ENCODE measurements at regions not wholly inside any gene's neighbourhood (a gene's known extent, or its start where the extent isn't known, plus 50 kb on each side); places are given as distances from the start of the nearest gene placed in this dataset.
"Not testable (repeated sequence)": the region's sequence is repeated elsewhere in the genome, so short reads cannot be mapped to it uniquely, and the experiment has no call there.

DNA sequence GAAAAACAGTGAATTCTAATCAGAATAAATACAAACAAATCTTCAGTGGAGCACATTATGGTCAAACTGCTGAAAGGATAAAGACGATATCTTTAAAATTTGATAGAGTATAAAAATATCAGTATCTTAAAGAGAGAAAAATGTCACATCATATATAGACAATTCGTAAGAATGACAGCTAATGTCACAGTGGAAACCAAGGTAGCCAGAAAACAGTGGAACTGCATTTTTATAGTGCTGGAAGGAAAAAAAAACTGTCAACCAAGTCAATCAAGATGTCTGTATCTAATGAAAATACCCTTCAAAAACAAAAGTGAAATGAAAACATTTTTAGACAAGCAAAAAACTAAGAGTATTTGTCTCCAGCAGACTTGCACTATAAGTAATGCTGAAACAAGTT is 73.4 kb upstream of the HMGXB4 start:
- DNase-seq (ENCODE audit: low read depth): no peak

DNA sequence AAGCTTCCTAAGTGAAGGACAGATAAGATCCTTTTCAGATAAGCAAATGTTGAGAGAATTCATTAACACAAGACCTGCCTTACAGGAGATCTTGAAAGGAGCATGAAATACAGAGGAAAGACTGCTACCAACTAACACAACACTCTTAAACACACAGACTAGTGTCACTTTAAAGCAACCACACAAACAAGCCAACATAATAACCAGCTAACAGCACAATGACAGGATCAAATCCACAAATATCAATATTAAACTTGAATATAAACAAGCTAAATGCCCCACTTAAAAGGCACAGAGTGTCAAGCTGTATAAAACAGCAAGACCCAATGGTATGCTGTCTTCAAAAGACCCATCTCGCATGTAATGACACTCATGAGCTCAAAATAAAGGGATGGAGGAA is 70.8 kb upstream of the HMGXB4 start:
- DNase-seq (ENCODE audit: low read depth): no peak

- DNase-seq (ENCODE audit: low read depth): not testable (repeated sequence)
These were observed 68.4 kb upstream of the HMGXB4 start for GRCh38 chr22:35188930-35189329.

- DNase-seq (ENCODE audit: low read depth): no peak
These were observed 67.7 kb upstream of the HMGXB4 start for GRCh38 chr22:35189559-35189958.

- DNase-seq (ENCODE audit: low read depth): peak; percentile 26
These were observed 65.9 kb upstream of the HMGXB4 start for GRCh38 chr22:35191412-35191811.

- DNase-seq (ENCODE audit: low read depth): no peak
These were observed 65.0 kb upstream of the HMGXB4 start for GRCh38 chr22:35192129-35192918.

DNA sequence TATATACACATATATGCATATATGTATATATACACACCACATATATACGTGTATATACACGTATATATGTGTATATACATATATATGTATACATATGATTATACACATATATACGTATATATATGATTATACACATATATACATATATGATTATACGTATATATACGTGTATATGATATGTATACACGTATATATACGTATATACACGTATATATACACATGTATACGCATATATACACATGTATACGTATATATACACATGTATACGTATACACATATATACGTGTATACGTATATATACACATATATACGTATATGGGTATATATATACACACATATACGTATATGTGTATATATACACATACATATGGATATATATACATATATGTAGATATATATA is 62.1 kb upstream of the HMGXB4 start:
- DNase-seq (ENCODE audit: low read depth): no peak

DNA sequence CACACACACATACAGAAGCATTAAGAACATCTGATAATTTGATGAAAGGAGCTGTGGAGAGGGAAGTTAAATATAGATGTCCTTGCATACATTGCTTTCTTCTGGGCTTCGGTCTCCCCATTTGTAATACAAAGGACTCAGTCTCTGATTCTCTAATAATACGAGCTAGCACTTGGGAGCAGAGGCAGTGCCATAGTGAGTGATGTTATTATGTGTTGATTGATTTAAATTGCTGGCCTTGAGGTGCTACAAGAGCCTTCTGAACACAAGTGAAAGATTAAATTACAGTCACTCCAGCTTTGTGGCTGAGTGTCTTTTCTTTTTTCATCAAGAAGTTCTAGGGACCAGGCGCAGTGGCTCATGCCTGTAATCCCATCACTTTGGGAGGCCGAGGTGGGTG is 61.5 kb upstream of the HMGXB4 start:
- DNase-seq (ENCODE audit: low read depth): no peak

DNA sequence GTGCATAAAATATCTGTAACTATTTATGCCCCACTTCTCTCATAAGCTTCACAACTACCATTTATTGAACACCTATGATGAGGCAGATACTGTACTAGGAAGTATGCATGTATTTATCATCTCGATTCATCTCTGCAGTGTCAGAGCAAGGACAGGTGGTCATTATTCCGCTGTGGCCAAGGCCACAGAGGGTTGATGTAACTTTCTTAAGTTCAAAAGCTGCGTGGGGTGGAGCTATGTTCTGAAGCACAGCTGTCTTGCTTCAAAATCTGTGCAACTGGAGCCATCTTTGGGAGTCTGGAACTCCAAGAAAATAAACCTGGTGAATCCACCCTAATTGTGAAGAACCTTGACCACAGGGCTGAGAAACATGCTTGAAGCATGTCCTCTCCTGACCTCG is 60.2 kb upstream of the HMGXB4 start:
- DNase-seq (ENCODE audit: low read depth): no peak

DNA sequence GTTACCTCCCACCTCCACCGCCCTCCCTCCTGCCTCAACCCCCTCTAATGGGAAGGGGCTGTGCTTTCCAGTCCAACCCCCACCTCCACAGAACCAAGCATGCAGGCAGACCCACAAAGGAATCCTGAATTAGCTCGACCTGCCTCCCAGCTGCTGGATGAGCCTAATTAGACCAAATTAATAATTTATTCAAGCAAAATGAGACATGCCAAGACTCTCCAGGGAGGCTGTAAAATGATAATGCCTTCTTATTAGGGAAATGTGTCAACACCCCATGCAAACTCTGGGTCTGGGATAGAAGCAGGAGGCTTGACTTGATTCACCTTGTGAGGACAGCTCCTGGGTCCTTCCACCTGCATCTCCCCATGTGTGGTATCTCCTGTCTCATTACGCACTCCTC is 59.4 kb upstream of the HMGXB4 start:
- DNase-seq (ENCODE audit: low read depth): no peak

DNA sequence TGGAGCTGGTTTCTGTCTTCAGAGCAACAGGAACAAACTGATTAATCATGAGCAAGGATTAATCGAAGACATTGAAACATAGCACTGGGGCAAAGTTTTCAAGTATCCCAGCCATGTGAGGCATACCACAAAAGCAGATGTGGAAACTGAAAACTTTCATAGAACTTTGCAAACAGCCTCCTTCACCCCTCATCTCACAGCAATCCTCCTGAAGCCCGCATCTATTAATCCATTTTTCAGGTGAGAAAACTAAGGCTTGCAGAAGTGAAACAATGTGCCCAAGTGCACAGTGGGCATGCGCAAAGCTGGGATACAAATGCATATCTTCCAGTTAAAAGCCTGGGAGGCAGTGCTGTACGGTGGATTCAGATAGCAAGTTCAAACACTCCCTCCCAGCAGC is 58.6 kb upstream of the HMGXB4 start:
- no peak for DNase-seq (ENCODE audit: low read depth)

DNA sequence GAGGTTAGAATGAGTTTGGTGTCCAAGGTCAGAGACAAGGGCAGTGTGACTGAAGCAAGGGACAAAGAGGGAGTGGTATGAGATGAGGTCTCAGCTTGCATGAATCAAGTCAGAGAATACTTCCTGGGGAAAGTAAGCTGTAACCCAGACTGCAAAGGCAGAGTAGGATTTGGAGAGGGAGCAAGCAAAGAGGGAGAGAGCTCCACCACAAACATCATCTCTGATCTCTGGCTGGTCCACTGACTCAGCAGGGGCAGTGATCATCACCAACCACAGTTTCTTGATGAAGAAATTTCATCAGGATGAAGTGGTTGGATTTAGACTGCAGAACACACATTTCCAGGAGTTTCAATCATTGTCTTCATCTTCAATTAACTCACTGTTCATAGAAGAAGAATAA is 54.9 kb upstream of the HMGXB4 start:
- DNase-seq (ENCODE audit: low read depth): no peak

- DNase-seq (ENCODE audit: low read depth): no peak
These were observed 53.7 kb upstream of the HMGXB4 start for GRCh38 chr22:35203583-35203982.

- DNase-seq (ENCODE audit: low read depth): no peak
These were observed 52.2 kb upstream of the HMGXB4 start for GRCh38 chr22:35204807-35205775.

- DNase-seq (ENCODE audit: low read depth): no peak
These were observed 51.3 kb upstream of the HMGXB4 start for GRCh38 chr22:35205961-35206360.

- no peak for DNase-seq (ENCODE audit: low read depth)
These were observed 50.4 kb upstream of the HMGXB4 start for GRCh38 chr22:35206889-35207288.

Data from HS-5 (cell line).